ENCODE measurements at regions not wholly inside any gene's neighbourhood (a gene's known extent, or its start where the extent isn't known, plus 50 kb on each side); places are given as distances from the start of the nearest gene placed in this dataset.
"Not testable (repeated sequence)": the region's sequence is repeated elsewhere in the genome, so short reads cannot be mapped to it uniquely, and the experiment has no call there.

DNA sequence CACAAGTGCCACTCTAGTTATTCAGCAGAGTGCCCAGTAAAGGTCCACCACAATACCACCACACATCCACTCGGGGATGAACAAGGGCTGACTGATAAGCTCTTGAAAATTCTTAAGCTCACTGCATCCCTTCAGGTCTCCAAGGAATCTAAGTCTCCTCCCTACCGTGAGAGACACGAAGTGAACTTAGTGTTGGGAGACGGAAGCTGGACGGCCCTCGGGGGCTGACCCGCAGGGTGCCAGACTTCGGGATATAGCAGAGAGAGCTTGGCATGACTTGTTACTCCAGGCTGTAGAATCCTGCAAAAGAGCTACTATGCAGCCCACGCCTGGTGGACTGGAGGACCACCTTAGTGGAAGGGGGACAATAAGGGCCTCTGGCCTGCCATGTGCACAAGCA, 75.1 kb downstream of the LYZL1 start:
- H3K27ac Mint-ChIP-seq; H3K36me3 Mint-ChIP-seq; H3K4me1 Mint-ChIP-seq; H3K4me3 Mint-ChIP-seq; H3K9me3 Mint-ChIP-seq; ATAC-seq; DNase-seq (ENCODE audit: low spot score in 2 of 2): not testable (repeated sequence)

DNA sequence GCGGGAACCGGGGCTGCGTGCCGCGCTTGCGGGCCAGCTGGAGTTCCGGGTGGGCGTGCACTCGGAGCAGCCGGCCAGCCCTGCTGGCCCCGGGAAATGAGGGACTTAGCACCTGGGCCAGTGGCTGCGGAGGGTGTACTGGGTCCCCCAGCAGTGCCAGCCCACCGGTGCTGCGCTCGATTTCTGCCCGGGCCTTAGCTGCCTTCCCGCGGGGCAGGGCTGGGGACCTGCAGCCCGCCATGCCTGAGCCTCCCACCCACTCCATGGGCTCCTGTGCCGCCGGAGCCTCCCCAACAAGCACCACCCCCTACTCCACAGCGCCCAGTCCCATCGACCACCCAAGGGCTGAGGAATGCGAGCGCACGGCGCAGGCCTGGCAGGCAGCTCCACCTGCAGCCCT, 77.3 kb downstream of the LYZL1 start:
- not testable (repeated sequence) for H3K9me3 Mint-ChIP-seq; DNase-seq (ENCODE audit: low spot score in 2 of 2); ATAC-seq; H3K27ac Mint-ChIP-seq; H3K4me3 Mint-ChIP-seq; H3K4me1 Mint-ChIP-seq; H3K36me3 Mint-ChIP-seq

DNA sequence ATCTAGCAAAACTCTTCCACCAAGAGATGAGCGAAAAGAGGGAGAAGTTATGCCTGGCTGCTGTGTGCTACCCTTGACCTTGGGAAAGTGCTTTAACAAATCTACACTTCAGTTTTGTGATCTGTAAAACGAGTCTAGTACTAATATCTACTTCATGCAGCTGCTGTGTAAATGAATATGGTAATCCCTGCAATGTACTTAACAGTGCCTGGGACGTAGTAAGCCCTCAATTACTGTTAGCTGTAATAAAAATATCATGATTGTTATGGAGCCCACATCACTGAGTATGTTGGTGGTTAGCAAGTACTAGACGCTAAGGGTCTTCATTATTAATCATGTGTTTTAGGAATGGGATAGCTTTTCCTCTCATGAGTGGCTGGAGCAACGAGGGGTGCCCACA, 80.5 kb downstream of the LYZL1 start:
- DNase-seq (ENCODE audit: low spot score in 2 of 2) (no peak), ATAC-seq (no peak)
- Mint-ChIP-seq H3K4me1 (no peaks in the 10 kb centered on the region), H3K9me3 (no peaks in the 10 kb centered on the region), H3K27ac (no peak overlapping the region), H3K4me3 (no peak overlapping the region), H3K36me3 (no peaks in the 10 kb centered on the region)

DNA sequence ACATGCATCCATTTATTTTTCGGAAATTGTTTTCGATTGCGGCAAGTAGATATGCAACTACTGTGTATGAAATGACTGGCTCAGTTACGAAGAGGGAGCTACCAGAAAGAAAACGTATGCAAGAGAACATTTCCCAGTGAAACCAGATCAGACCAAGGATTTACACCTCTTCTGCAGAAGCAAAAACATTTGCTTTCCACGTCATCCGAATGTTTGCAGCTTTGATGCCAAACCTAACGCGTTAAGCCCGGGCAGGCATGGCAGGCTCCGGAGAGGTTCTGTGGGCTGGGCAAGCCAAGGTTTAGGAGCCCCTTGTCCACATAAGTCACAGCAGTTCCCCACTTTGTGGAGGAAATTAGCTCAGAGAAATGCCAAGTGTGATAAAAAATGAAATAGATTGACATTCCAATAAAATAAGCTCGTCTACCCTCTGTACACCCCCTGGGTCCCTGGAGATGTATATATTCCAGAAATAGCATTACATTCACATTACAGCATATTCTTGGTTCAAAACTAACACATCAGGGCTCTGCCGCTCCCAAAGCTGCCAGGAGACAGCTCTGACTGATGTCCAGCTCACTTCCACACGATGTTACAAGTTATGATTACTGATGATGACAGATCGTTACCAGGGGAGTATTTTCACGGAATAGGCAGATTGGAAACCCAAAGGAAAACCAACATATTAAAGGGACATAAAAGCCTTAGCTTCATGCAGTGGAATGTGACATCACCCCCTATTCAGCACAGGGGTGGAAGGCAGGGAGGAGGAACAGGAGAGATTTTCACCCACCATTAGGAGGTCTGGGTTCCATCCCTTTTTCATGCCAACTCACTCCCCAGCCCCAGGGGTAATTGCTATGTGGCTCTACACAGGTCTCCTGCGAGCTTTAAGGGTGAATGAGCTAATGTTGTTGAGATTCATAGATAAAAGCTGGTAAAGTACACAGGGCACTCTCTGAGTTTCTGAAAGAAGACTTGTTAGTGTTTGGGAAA, 81.5 kb downstream of the LYZL1 start:
- Mint-ChIP-seq H3K4me3 (no peak overlapping the region), H3K36me3 (no peaks in the 10 kb centered on the region), H3K9me3 (no peaks in the 10 kb centered on the region), H3K27ac (no peak overlapping the region), H3K4me1 (no peaks in the 10 kb centered on the region)
- DNase-seq (ENCODE audit: low spot score in 2 of 2) = no peak
- no peak for ATAC-seq

DNA sequence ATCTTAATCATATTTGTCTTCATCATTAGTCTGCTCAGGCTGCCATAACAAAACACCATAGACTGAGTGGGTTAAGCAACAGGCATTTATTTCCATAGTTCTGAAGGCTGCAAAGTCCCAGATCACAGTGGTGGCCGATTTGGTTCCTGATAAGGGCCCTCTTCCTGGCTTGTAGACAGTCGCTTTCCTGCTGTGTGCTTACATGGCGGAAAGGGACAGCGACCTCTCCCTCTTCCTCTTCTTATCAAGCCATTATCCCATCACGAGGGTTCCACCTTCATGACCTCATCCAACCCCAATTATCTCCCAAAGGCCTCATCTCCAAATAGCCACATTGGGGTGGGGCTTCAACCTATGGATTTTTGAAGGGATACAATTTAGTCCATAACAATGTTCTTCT, 84.0 kb downstream of the LYZL1 start:
- Mint-ChIP-seq H3K4me1 (no peaks in the 10 kb centered on the region), H3K27ac (no peak overlapping the region), H3K36me3 (no peaks in the 10 kb centered on the region), H3K9me3 (no peaks in the 10 kb centered on the region), H3K4me3 (no peak overlapping the region)
- no peak for DNase-seq (ENCODE audit: low spot score in 2 of 2)
- ATAC-seq = no peak

DNA sequence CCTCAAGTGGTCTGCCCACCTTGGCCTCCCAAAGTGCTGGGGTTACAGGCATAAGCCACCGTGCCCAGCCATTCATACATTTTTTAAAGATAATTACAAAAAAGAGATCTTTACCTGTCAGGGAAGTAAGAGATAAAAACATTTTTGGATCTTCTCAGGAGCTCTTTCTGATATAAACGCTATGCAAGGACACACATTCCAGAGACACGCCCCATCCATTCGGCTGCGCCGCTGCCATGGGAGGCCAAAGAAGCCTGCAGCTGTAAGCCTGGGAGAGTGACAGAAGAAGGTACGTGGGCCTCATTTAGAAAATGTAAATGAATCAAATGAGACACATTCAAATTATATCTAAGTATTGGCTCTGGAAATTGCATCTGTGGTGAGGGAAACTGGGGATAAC, 85.3 kb downstream of the LYZL1 start:
- Mint-ChIP-seq H3K9me3 (no peaks in the 10 kb centered on the region), H3K36me3 (no peaks in the 10 kb centered on the region), H3K4me1 (no peaks in the 10 kb centered on the region), H3K27ac (no peak overlapping the region), H3K4me3 (no peak overlapping the region)
- ATAC-seq (no peak), DNase-seq (ENCODE audit: low spot score in 2 of 2) (no peak)

DNA sequence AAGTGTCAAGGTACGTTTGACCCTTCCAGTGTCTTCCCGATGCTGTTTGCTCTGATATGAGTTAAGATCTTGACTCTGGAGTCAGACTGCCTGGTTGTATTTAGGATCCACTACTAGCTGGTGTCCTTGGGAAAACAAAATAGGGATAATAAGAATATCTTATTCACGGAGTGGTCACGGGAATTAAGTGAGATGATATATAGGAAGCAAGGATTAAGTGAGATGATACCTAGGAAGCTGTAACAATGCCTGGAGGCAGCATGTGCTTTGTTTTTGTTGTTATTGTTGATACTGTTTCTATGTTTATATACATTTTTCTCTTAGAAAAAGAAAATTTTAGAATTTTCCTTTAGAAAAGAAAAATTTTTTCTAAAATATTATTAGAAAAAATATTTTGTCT, 87.0 kb downstream of the LYZL1 start:
- H3K36me3 Mint-ChIP-seq = no peaks in the 10 kb centered on the region
- no peaks in the 10 kb centered on the region for H3K9me3 Mint-ChIP-seq
- H3K4me3 Mint-ChIP-seq = no peak overlapping the region
- peaks cover 7% of the 10 kb centered on the region for H3K4me1 Mint-ChIP-seq
- no peak overlapping the region for H3K27ac Mint-ChIP-seq
- ATAC-seq = no peak
- DNase-seq (ENCODE audit: low spot score in 2 of 2) = no peak

DNA sequence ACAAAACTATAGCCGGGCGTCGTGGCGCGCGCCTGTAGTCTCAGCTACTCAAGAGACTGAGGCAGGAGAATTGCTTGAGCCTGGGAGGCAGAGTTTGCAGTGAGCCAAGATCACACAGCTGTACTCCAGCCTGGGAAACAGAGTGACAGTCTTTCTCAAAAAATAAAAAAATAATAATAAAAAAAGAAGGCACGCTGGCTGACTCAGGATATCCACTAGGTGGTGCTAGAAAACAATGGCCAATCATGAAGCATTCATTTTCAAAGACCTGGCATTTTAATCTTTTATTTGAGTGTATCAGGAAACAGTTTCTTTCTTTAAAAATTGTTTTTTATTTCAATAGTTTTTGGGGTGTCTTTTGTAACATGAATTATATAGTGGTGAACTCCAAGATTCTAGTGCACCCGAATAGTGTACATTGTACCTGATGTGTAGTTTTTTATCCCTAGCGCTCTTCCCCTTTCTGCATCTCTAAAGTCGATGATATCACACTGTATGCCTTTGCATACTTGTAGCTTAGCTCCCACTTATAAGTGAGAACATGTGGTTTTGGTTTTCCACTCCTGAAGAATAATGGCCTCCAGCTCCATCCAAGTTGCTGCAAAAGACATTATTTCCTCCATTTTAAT, 88.6 kb downstream of the LYZL1 start:
- no peaks in the 10 kb centered on the region for H3K9me3 Mint-ChIP-seq
- no peaks in the 10 kb centered on the region for H3K36me3 Mint-ChIP-seq
- H3K4me3 Mint-ChIP-seq = no peak overlapping the region
- ATAC-seq (no peak), DNase-seq (ENCODE audit: low spot score in 2 of 2) (no peak)
- peaks cover 7% of the 10 kb centered on the region for H3K4me1 Mint-ChIP-seq
- no peak overlapping the region for H3K27ac Mint-ChIP-seq

DNA sequence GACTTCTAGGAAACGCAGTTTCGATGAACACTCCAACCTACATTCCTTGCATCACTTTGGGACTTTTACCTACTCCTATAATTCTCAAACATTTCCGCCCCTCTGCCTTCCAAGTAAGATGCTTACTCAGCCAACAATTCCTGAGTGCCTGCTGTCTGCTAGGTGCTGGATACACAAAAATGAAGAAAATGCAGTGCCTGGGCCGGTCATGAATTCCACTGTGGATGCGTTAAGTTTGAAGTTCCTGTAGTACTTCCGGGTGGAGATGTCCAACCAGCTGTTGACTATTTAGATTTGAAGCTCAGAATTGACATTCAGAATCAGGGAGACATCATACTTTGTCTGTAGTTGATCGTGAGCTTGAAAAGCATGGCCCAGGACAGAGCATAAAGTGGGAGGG, 89.2 kb downstream of the LYZL1 start:
- Mint-ChIP-seq H3K4me3 (no peak overlapping the region), H3K27ac (no peak overlapping the region), H3K36me3 (no peaks in the 10 kb centered on the region), H3K9me3 (no peaks in the 10 kb centered on the region), H3K4me1 (peaks cover 7% of the 10 kb centered on the region)
- ATAC-seq (no peak), DNase-seq (ENCODE audit: low spot score in 2 of 2) (no peak)

DNA sequence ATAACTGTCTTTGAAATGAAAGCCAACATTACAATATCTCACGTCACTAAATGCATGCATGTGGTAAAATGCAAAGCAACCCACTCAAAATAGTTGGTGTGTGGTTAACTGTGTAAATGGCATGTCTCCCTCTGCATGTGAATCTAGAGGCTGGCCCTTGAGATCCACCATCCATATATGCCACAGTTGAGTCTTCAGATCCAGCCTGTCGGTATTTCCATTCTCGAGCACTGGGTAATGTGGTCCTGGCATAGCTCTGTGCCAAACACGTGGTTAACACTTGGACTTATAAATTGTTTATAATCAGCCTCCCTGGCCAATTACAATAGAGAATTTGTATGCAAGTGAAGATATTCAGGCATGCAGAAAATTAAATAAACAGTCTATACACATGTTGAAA, 90.3 kb downstream of the LYZL1 start:
- Mint-ChIP-seq H3K9me3 (no peaks in the 10 kb centered on the region), H3K27ac (no peak overlapping the region), H3K4me3 (no peak overlapping the region), H3K36me3 (no peaks in the 10 kb centered on the region), H3K4me1 (peaks cover 7% of the 10 kb centered on the region)
- ATAC-seq (no peak), DNase-seq (ENCODE audit: low spot score in 2 of 2) (no peak)

DNA sequence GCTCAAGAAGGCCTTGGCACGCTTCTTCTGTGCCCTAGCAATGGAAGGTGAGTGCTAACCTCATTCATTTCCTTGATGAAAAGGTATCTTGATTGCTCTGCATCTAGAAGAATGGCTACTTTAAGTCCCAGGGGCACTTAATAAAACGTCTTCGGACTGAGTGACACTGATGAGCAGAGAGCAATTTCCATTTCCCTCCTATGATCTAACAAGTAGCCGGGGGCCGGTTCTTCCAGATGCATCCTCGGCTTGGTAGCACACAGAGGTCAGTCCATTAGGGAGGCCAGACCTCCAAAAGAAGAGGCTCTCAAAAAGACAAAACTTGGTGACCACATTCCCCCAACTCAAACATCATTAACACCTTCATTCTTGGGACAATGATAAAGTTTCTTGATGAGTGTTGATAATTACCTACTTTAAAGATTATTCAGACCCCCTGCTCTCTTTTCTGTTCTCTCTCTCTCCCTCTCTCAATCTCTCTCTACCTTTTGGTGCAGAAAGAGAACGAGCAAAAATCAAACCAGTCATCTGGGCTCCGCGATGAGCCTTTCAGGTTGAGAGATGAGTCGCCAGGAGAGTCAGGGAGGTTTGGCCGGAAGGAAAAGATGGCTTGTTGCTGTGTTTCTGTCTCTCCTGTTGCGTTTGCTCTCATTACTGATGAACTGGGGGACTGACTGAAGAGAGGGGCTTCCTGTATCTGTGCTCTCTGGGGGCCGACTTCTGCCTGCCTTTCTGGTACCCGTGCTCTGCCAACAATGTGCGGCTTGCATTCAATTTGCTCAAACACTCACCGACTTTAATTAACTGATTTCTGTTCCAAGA, 91.1 kb downstream of the LYZL1 start:
- H3K27ac Mint-ChIP-seq; DNase-seq (ENCODE audit: low spot score in 2 of 2); H3K4me1 Mint-ChIP-seq; H3K4me3 Mint-ChIP-seq; H3K9me3 Mint-ChIP-seq; H3K36me3 Mint-ChIP-seq: not testable (repeated sequence)
- ATAC-seq = peak; percentile 43

DNA sequence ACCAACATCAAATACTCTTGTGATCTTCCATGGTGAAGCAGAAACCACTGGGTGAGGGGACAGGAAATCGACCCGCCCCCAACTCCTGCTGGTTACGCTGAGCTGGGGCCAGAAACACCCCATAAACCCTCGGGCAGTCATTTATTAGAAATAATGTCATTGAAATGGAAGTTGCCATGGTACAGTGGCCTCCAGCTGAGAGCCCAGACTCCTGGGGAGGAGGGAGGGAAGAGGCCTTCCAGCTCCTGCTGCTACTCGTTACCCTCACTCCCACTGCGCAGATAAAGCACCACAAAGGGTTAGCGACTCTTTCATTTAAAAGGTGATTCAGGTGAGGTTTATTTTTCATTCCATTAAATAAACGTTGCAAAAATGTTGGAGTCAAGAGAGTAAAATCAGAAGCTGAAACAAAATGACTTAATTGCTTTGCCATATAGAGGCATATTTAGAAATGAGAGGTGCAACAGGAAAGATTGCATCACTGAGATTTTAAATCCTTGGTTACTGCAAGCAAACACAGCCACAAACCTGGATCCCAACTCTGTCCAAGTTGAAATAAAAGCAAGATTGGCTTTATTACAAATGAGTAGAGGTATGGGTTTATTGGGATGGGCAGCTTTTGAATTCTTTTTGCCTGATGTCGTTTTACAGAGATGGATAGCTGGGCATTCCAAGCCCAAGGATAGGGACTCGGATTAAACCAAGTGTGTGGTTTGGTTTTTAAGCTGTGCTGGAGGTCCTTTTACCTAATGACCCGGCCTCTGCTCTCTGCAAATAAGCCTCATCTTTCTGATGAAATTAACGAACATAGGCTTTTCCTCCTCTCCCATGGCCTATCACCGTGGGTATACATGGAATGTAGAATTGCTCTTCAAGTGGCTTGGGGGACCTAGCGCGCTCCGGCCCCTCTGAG, 92.0 kb downstream of the LYZL1 start:
- not testable (repeated sequence) for ATAC-seq; H3K4me1 Mint-ChIP-seq; H3K36me3 Mint-ChIP-seq; H3K27ac Mint-ChIP-seq; DNase-seq (ENCODE audit: low spot score in 2 of 2); H3K4me3 Mint-ChIP-seq; H3K9me3 Mint-ChIP-seq

DNA sequence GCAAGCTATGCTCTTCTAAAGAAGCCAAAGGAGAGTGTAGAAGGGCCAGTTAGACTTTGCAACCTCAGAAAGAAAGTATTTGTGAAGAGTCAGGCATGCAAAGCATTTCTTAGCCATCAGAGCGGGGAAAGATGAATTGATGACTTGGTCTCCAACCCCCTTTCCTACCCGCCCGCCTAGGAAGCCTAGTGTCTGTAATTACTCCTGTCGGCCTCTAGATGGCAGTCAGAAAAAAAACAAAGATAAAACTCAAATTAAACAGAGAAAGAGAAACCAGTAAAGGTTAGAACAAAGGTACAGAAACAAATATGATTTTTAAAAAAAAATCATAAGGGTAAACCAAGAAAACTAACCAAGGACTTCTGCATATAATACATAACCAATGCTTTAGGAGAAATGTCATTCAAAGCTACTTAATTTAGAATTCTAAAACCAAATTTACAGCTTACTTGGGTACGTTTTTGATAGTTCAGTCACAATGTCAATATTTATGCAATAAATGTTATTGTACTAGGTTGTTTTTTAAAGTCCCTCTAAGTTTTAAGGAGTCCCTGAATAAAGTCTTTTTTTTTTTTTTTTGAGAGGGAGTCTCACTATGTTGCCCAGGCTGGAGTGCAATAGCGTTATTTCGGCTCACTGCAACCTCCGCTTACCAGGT, 97.6 kb downstream of the LYZL1 start:
- Mint-ChIP-seq H3K4me3 (no peak overlapping the region), H3K4me1 (no peaks in the 10 kb centered on the region), H3K36me3 (no peaks in the 10 kb centered on the region), H3K9me3 (no peaks in the 10 kb centered on the region), H3K27ac (no peak overlapping the region)
- peak; percentile 43 for ATAC-seq
- no peak for DNase-seq (ENCODE audit: low spot score in 2 of 2)

DNA sequence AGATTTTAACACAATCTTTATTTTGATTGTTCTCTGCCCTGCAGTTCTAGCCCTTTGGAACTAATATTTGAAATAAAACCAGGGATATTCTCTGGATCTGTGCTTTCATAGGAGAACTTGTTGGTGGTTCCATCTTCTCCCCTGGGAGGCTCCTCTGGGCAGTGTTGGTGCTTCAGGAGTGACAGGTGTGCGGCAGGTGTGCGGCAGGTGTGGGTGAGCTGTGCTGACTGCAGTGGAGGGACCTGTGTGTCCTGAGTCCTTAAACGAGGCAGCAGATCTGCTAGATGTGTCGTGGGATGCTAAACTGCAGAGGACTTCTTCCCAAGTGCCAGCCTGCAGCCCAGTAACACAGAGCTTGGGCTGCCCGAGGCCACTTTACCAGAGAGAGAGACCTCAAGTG, 98.4 kb downstream of the LYZL1 start:
- no peaks in the 10 kb centered on the region for H3K9me3 Mint-ChIP-seq
- H3K4me3 Mint-ChIP-seq = no peak overlapping the region
- ATAC-seq (no peak), DNase-seq (ENCODE audit: low spot score in 2 of 2) (no peak)
- no peak overlapping the region for H3K27ac Mint-ChIP-seq
- H3K36me3 Mint-ChIP-seq = no peaks in the 10 kb centered on the region
- no peaks in the 10 kb centered on the region for H3K4me1 Mint-ChIP-seq
